IgD-negative memory B cell (primary cell): ENCODE measurements at regions not wholly inside any gene's neighbourhood (a gene's known extent, or its start where the extent isn't known, plus 50 kb on each side); places are given as distances from the start of the nearest gene placed in this dataset.

Experiments
- H3K27ac Mint-ChIP-seq, 3 donors: one replicate each; pipeline ENCODE4 v1.8.0; 2020 to 2022; ENCODE audit warnings: mild to moderate bottlenecking in 3 of 3, mixed read lengths in 3 of 3, moderate library complexity in 1 of 3
- H3K27me3 Mint-ChIP-seq: one replicate; pipeline ENCODE4 v1.8.0; 2021; ENCODE audit warnings: mixed read lengths
- H3K36me3 Mint-ChIP-seq: one replicate; pipeline ENCODE4 v1.8.0; 2020; ENCODE audit warnings: mild to moderate bottlenecking, mixed read lengths
- H3K4me1 Mint-ChIP-seq, 3 donors: one replicate each; pipeline ENCODE4 v1.8.0; 2020 to 2022; ENCODE audit warnings: mixed read lengths in 3 of 3, mild to moderate bottlenecking in 1 of 3
- H3K4me3 Mint-ChIP-seq, 4 donors: one replicate each; pipeline ENCODE4 v1.8.0; 2020 to 2022; ENCODE audit warnings: mild to moderate bottlenecking in 4 of 4, mixed read lengths in 4 of 4, moderate library complexity in 3 of 4
- H3K9me3 Mint-ChIP-seq, 3 donors: one replicate each; pipeline ENCODE4 v1.8.0; 2020 to 2021; ENCODE audit warnings: mixed read lengths in 3 of 3, mild to moderate bottlenecking in 1 of 3

GRCh38 chr22:27203276-27203660 is 545.9 kb downstream of the MIAT start:
- no peaks in the 10 kb centered on the region for H3K36me3 Mint-ChIP-seq
- H3K4me1 Mint-ChIP-seq: peaks cover 0 to 2% (median 0%) of the 10 kb centered on the region in 3 donors
- H3K4me3 Mint-ChIP-seq: no peak overlapping the region
- H3K9me3 Mint-ChIP-seq: peaks cover 1 to 4% (median 1%) of the 10 kb centered on the region in 3 donors
- H3K27me3 Mint-ChIP-seq: no peaks in the 10 kb centered on the region
- no peak overlapping the region for H3K27ac Mint-ChIP-seq

GRCh38 chr22:27204280-27204679 is 546.9 kb downstream of the MIAT start:
- H3K36me3 Mint-ChIP-seq: no peaks in the 10 kb centered on the region

GRCh38 chr22:27204817-27205216 is 547.4 kb downstream of the MIAT start:
- peaks cover 0 to 2% (median 0%) of the 10 kb centered on the region in 3 donors for H3K4me1 Mint-ChIP-seq
- H3K27me3 Mint-ChIP-seq: no peaks in the 10 kb centered on the region
- H3K27ac Mint-ChIP-seq: no peak overlapping the region
- peaks cover 1 to 4% (median 1%) of the 10 kb centered on the region in 3 donors for H3K9me3 Mint-ChIP-seq
- H3K4me3 Mint-ChIP-seq: no peak overlapping the region
- no peaks in the 10 kb centered on the region for H3K36me3 Mint-ChIP-seq

More at GRCh38 chr22:27204280-27204679, 546.9 kb downstream of the MIAT start:
- Mint-ChIP-seq H3K27ac (no peak overlapping the region), H3K9me3 (peaks cover 1 to 4% (median 1%) of the 10 kb centered on the region in 3 donors), H3K4me3 (no peak overlapping the region), H3K4me1 (peaks cover 0 to 2% (median 0%) of the 10 kb centered on the region in 3 donors), H3K27me3 (no peaks in the 10 kb centered on the region)

DNA sequence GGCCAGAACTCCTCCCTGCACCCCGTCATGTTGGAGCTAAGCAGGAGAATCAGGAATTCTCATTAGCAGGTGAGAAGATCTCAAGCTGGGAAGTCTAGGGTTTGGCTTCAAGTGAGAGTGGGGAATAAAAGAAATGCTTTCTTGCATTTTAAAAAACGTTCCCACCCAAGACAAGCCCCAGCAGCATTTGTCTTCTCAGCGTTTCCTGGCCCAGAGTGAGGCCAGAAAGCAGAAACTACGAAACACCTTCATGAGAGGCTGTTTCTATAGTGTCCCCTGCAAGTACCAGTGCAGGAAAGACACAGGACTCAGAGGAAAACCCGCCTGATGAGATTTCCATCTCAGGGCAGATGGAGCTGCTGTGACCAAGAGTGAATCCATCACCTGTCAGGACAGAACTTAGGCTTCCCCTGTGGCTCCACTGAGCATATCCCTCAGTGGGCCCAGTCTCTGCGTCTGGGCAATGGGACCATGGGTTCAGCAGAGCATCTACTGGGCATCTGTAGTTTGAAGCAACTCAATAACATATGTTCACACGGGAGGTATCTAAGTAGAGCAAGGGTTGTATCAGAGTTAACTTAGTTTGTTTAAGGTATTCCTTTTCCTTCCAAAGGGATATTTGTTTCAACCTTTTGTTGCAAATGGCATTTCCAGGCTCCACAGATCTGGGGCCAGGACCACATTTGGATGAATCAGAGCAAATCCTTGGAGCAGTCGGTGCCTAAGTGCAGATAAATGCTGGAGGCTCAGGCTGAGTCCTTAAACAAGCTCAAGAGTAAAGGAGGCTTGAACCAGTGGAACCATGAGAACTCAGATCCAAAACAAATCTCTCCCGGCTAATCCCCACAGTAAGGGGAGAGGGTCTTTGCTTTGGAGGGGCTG is 548.3 kb downstream of the MIAT start:
- peaks cover 1 to 4% (median 1%) of the 10 kb centered on the region in 3 donors for H3K9me3 Mint-ChIP-seq
- H3K4me3 Mint-ChIP-seq: no peak overlapping the region
- no peaks in the 10 kb centered on the region for H3K27me3 Mint-ChIP-seq
- H3K4me1 Mint-ChIP-seq: peaks cover 0 to 2% (median 0%) of the 10 kb centered on the region in 3 donors
- no peaks in the 10 kb centered on the region for H3K36me3 Mint-ChIP-seq
- H3K27ac Mint-ChIP-seq: no peak overlapping the region

DNA sequence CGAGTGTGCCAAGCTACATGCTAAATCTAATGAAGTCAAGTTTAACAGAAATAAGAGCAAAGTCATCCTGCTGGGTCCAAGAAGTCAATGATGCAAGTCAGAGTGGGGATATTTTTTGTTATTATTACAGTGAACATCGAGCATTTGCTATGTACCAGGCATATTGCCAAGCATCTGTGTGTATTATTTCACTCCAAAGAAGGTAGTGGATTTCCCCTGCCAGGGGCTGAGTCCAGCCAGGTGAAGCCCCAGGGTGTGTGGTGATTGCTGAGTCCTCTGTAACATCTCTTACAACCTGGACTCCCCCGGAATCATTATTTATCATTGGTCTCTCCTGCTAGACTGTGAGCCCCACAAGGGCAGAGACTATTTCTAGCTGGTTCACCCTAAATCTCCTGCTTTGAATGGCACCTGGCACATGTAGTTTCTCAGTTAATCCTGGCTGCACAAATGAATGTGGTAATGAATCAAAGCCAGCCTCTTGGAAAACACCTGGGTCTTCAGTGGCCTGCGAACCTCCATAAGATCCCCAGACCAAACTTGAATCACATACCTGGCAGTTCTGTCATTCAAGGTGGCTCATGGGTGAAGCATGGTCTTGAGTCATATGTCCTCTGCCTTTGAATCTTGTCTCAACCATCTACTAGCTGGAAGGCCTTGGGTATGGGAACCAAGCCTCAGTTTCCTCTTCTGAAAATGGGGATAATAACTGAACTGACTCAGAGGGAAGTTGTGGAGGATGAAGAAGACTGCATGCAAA is 549.2 kb downstream of the MIAT start:
- H3K27me3 Mint-ChIP-seq: no peaks in the 10 kb centered on the region
- no peaks in the 10 kb centered on the region for H3K4me1 Mint-ChIP-seq
- H3K27ac Mint-ChIP-seq: peak overlapping the region in 1 of 3 donors; percentile 32
- no peak overlapping the region for H3K4me3 Mint-ChIP-seq
- peaks cover 1 to 4% (median 2%) of the 10 kb centered on the region in 3 donors for H3K9me3 Mint-ChIP-seq
- no peaks in the 10 kb centered on the region for H3K36me3 Mint-ChIP-seq

GRCh38 chr22:27207266-27207665 is 549.9 kb downstream of the MIAT start:
- Mint-ChIP-seq H3K27me3 (no peaks in the 10 kb centered on the region), H3K4me3 (no peak overlapping the region), H3K27ac (peak overlapping the region in 1 of 3 donors; percentile 43), H3K9me3 (peaks cover 1 to 4% (median 2%) of the 10 kb centered on the region in 3 donors), H3K4me1 (no peaks in the 10 kb centered on the region), H3K36me3 (no peaks in the 10 kb centered on the region)

DNA sequence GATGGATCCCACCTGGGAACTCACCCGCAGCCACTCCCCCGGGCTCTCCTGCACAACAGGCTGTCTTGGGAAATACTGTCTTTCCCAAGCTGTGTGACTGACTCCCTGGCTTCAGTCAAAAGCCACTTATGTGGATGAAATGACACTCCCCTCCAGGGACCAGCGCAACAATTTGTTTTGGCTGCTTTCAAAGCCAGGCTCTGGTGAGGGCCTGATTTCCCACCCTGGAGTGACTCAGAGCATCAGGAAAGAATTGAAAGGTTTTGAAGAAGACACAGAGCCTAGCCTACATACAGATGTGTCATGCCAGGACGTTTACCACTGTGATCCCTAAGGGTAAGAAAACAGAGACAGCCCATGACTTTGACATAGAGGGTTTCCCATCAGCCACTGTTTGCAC is 550.5 kb downstream of the MIAT start:
- Mint-ChIP-seq H3K36me3 (no peaks in the 10 kb centered on the region), H3K27me3 (peaks cover 2% of the 10 kb centered on the region), H3K27ac (no peak overlapping the region), H3K4me1 (no peaks in the 10 kb centered on the region), H3K4me3 (no peak overlapping the region), H3K9me3 (peaks cover 1 to 4% (median 2%) of the 10 kb centered on the region in 3 donors)

GRCh38 chr22:27210111-27210730 is 552.8 kb downstream of the MIAT start:
- Mint-ChIP-seq H3K4me3 (no peak overlapping the region), H3K9me3 (peaks cover 0 to 1% (median 1%) of the 10 kb centered on the region in 3 donors), H3K4me1 (no peaks in the 10 kb centered on the region), H3K27ac (no peak overlapping the region), H3K27me3 (peaks cover 3% of the 10 kb centered on the region), H3K36me3 (no peaks in the 10 kb centered on the region)

DNA sequence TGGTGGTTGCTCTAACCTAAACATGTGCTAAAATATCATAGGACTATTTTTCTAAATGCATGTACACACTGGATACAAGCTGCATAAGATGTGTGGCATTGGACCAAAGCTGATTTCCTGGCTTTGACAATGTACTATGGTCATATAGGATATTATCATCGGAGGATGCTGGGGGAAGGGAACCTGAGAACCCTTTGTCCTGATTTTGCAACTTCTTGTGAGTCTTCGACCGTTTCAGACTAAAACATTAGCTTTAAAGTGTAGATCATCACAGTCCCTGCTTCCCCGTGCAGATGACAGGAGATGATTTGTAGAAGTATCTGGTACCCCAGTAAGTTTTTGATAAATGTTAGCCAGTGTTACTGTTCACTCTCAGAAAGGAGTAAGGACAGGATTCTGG is 554.7 kb downstream of the MIAT start:
- Mint-ChIP-seq H3K4me3 (no peak overlapping the region), H3K36me3 (no peaks in the 10 kb centered on the region), H3K27ac (no peak overlapping the region), H3K27me3 (peaks cover 3% of the 10 kb centered on the region), H3K9me3 (peaks cover 0 to 1% (median 1%) of the 10 kb centered on the region in 3 donors), H3K4me1 (no peaks in the 10 kb centered on the region)

DNA sequence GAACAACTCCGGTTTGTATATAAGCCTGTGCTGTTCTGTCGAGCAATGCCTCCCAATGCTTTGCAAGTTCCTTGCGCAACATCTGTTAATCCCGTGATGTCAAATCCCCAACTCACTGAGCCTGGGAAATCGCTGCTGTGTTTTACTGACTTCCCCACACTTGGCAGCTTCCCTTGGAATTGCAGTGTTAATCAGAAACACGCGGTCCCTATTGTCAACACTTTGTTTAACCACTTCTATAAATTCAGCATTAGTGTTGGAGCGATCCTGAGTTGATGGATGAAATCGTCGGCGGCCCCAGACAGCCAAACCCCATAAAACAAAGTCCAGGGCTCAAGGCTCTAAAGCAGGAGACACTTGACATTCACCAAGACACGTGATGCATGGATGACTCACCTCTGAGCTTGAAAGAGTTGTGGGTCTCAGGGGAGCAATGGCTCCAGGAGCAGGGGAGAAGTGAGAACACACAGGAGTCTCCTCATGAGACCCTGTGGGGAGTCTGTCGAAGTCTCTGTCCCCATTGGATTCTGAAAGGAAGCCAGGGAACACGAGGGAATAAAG is 555.3 kb downstream of the MIAT start:
- Mint-ChIP-seq H3K4me3 (no peak overlapping the region), H3K9me3 (peaks cover 0 to 1% (median 0%) of the 10 kb centered on the region in 3 donors), H3K36me3 (no peaks in the 10 kb centered on the region), H3K27me3 (peaks cover 3% of the 10 kb centered on the region), H3K4me1 (no peaks in the 10 kb centered on the region), H3K27ac (no peak overlapping the region)

DNA sequence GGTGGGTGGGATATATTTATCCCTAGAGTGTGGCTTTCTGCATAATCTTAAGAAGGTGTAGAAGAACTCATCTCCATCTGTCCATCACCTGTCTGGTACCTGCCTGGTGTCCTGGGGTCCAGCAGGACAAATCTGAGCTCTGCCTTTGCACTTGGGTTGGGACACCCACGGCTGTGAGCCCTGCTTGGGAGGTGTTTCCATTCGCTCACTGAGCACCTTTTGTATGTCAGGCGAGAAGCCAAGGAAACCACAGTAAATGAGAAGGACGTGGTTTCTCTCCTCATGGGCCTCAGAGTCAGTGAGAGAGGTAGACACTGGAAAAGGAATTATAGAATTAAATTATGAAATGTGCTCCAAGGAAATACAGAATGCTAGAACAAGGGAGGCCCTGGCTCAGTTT is 555.9 kb downstream of the MIAT start:
- Mint-ChIP-seq H3K4me1 (no peaks in the 10 kb centered on the region), H3K36me3 (no peaks in the 10 kb centered on the region), H3K27me3 (peaks cover 3% of the 10 kb centered on the region), H3K4me3 (no peak overlapping the region), H3K27ac (no peak overlapping the region), H3K9me3 (peaks cover 0 to 1% (median 0%) of the 10 kb centered on the region in 3 donors)

GRCh38 chr22:27213766-27214581 is 556.6 kb downstream of the MIAT start:
- Mint-ChIP-seq H3K36me3 (no peaks in the 10 kb centered on the region), H3K9me3 (peaks cover 0 to 1% (median 0%) of the 10 kb centered on the region in 3 donors), H3K27ac (no peak overlapping the region), H3K4me3 (no peak overlapping the region), H3K4me1 (no peaks in the 10 kb centered on the region), H3K27me3 (peaks cover 3% of the 10 kb centered on the region)

DNA sequence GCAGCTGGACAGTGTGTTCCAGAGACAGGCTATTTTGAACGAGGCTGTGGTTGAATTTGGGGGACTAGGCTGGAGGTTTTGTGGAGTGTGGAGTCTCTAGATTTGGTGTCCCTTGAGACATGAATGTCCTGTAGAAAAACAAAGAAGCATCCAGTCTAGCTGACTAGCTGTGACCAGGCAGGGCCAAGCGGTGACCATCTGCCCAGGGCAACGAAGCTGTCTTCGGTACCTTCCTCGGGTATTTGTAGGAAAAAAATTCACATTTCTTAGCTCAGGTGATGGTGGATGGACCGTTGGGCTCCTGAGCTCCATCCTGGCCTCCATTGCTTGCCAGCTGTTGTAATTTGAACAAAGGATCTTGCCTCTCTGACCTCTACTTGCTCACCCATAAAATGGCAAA is 557.3 kb downstream of the MIAT start:
- peaks cover 3% of the 10 kb centered on the region for H3K27me3 Mint-ChIP-seq
- H3K36me3 Mint-ChIP-seq: no peaks in the 10 kb centered on the region
- no peak overlapping the region for H3K4me3 Mint-ChIP-seq
- peaks cover 0 to 2% (median 1%) of the 10 kb centered on the region in 3 donors for H3K9me3 Mint-ChIP-seq
- no peak overlapping the region for H3K27ac Mint-ChIP-seq
- H3K4me1 Mint-ChIP-seq: no peaks in the 10 kb centered on the region

DNA sequence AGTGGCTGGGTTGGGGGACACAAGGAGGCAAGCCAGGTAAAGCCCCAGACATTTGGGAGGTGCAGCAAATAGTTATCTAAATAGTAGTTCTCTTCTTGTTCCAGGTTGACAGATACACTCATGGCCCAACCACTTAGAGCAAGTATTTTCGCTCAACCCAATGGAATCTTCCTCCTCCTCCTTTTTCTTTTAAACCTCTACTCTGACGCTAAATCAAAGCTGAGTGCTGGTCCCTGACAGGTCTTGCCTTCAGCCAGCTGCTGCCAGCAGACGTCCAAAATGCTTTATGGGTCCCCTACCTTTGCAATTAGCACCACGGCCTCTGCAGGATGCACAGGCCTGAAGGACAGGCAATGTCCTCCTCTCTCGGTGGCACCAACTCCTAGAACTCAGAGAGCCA is 558.5 kb downstream of the MIAT start:
- Mint-ChIP-seq H3K36me3 (no peaks in the 10 kb centered on the region), H3K4me1 (no peaks in the 10 kb centered on the region), H3K27ac (no peak overlapping the region), H3K27me3 (peaks cover 3% of the 10 kb centered on the region), H3K9me3 (peaks cover 0 to 2% (median 1%) of the 10 kb centered on the region in 3 donors), H3K4me3 (no peak overlapping the region)
